GM23338 (cell line): ENCODE measurements at regions not wholly inside any gene's neighbourhood (a gene's known extent, or its start where the extent isn't known, plus 50 kb on each side); places are given as distances from the start of the nearest gene placed in this dataset.

Experiments
- CREB1 ChIP-seq: fragments of 250-450 bp; sonication (Bioruptor Pico); IDR thresholded peaks from 2 replicates; pipeline ENCODE4 v1.5.0; 2020; ENCODE audit warnings: low read depth, mild to moderate bottlenecking, moderate library complexity
- EZH2 ChIP-seq: fragments of 200-600 bp; sonication (generic); IDR thresholded peaks from one replicate; pipeline ENCODE4 v1.8.0; 2017; ENCODE audit warnings: antibody characterized with exemption, mild to moderate bottlenecking, low read depth; ENCODE audit not compliant: unreplicated experiment
- EZH2phosphoT487 ChIP-seq: fragments of 200-600 bp; sonication (generic); IDR thresholded peaks from one replicate; pipeline ENCODE4 v1.8.1; 2018; ENCODE audit warnings: antibody characterized with exemption; ENCODE audit not compliant: unreplicated experiment
- JUNB ChIP-seq: IDR thresholded peaks from one replicate; pipeline ENCODE4 v1.6.1; 2016; ENCODE audit warnings: antibody characterized with exemption; ENCODE audit not compliant: unreplicated experiment
- POLR2AphosphoS5 ChIP-seq: IDR thresholded peaks from 2 replicates; pipeline ENCODE4 v1.6.1; 2016; ENCODE audit warnings: antibody characterized with exemption, low read depth
- ZNF331 ChIP-seq: fragments of 250-450 bp; sonication (Bioruptor Pico); IDR thresholded peaks from 2 replicates; pipeline ENCODE4 v1.5.0; 2020; ENCODE audit warnings: low read depth, mild to moderate bottlenecking, moderate library complexity
- TF ChIP-seq, protein P1 (sequence below), 2 experiments: fragments of 200-600 bp in 1 of 2; sonication (generic) in 1 of 2; conservative IDR thresholded peaks; 2 replicates each; pipeline versions ENCODE4 v1.5.1 to v1.6.1; 2016 to 2017; ENCODE audit warnings: antibody characterized with exemption in 2 of 2, low read depth in 2 of 2, mild to moderate bottlenecking in 2 of 2, moderate library complexity in 1 of 2
- TF ChIP-seq, protein P2 (sequence below): IDR thresholded peaks from one replicate; pipeline ENCODE4 v1.6.1; 2018; ENCODE audit warnings: antibody characterized with exemption; ENCODE audit not compliant: unreplicated experiment

DNA sequence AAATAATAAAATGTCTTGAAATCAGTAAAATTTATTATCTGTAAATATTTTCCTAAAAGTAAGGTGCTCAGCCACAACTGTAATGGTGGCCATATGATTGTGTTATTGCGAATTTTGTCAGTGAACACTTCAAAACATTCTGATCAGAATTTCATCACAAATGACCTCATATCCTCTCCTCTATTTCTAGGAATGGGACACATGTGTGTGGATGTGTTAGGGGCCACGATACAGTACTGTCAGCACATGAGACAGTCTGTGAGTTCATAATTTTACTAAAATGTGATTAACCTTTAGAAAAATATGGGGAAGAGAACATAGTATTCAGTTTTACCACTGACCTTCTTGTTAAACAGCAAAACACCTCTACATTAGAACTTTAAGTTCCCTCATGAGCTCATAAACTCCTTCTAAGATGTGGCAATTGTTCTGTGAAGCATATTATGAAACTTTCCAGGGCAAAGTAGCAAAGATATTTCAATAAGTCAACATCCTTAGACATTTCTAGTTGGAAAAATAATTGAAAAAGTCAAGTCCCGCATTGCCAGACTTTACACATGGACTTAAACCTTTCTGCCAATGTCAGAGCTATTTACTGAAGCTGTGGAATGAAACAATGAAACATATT lies 158.2 kb upstream of the ABI3BP start:
- TF ChIP-seq, protein P1, sequence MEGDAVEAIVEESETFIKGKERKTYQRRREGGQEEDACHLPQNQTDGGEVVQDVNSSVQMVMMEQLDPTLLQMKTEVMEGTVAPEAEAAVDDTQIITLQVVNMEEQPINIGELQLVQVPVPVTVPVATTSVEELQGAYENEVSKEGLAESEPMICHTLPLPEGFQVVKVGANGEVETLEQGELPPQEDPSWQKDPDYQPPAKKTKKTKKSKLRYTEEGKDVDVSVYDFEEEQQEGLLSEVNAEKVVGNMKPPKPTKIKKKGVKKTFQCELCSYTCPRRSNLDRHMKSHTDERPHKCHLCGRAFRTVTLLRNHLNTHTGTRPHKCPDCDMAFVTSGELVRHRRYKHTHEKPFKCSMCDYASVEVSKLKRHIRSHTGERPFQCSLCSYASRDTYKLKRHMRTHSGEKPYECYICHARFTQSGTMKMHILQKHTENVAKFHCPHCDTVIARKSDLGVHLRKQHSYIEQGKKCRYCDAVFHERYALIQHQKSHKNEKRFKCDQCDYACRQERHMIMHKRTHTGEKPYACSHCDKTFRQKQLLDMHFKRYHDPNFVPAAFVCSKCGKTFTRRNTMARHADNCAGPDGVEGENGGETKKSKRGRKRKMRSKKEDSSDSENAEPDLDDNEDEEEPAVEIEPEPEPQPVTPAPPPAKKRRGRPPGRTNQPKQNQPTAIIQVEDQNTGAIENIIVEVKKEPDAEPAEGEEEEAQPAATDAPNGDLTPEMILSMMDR (conservative IDR thresholded peaks at IDR 0.05; ENCODE audit: low read depth in 2 of 2), result no peak
- TF ChIP-seq, protein P2, sequence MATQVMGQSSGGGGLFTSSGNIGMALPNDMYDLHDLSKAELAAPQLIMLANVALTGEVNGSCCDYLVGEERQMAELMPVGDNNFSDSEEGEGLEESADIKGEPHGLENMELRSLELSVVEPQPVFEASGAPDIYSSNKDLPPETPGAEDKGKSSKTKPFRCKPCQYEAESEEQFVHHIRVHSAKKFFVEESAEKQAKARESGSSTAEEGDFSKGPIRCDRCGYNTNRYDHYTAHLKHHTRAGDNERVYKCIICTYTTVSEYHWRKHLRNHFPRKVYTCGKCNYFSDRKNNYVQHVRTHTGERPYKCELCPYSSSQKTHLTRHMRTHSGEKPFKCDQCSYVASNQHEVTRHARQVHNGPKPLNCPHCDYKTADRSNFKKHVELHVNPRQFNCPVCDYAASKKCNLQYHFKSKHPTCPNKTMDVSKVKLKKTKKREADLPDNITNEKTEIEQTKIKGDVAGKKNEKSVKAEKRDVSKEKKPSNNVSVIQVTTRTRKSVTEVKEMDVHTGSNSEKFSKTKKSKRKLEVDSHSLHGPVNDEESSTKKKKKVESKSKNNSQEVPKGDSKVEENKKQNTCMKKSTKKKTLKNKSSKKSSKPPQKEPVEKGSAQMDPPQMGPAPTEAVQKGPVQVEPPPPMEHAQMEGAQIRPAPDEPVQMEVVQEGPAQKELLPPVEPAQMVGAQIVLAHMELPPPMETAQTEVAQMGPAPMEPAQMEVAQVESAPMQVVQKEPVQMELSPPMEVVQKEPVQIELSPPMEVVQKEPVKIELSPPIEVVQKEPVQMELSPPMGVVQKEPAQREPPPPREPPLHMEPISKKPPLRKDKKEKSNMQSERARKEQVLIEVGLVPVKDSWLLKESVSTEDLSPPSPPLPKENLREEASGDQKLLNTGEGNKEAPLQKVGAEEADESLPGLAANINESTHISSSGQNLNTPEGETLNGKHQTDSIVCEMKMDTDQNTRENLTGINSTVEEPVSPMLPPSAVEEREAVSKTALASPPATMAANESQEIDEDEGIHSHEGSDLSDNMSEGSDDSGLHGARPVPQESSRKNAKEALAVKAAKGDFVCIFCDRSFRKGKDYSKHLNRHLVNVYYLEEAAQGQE, result no peak
- no peak for TF ChIP-seq POLR2AphosphoS5
- TF ChIP-seq EZH2, result no peak
- TF ChIP-seq EZH2phosphoT487, result no peak
- no peak for TF ChIP-seq CREB1 (CRISPR knock-in tag)
- no peak for TF ChIP-seq JUNB
- TF ChIP-seq ZNF331 (CRISPR knock-in tag), result no peak
